GM18502 (cell line): ENCODE measurements at regions not wholly inside any gene's neighbourhood (a gene's known extent, or its start where the extent isn't known, plus 50 kb on each side); places are given as distances from the start of the nearest gene placed in this dataset.

Source experiments
- ATAC-seq: cut with Tn5 transposase; IDR thresholded peaks from one replicate; pipeline ENCODE4 v1.9.1; 2021; ENCODE audit warnings: mild to moderate bottlenecking; ENCODE audit not compliant: unreplicated experiment, poor library complexity

GRCh38 chr15:77692614-77693013 lies 59.9 kb upstream of the LINGO1 start:
- no peak for ATAC-seq

- ATAC-seq: no peak
Measured at GRCh38 chr15:77691607-77692006, 58.9 kb upstream of the LINGO1 start.

GRCh38 chr15:77689821-77690220 lies 57.1 kb upstream of the LINGO1 start:
- no peak for ATAC-seq

- no peak for ATAC-seq
Measured at GRCh38 chr15:77688693-77689092, 56.0 kb upstream of the LINGO1 start.

GRCh38 chr15:77688266-77688665 lies 55.6 kb upstream of the LINGO1 start:
- no peak for ATAC-seq

GRCh38 chr15:77685082-77685815 lies 52.5 kb upstream of the LINGO1 start:
- no peak for ATAC-seq

GRCh38 chr15:77684341-77685081 lies 51.8 kb upstream of the LINGO1 start:
- ATAC-seq: no peak

GRCh38 chr15:77682564-77682963 lies 49.9 kb upstream of the LINGO1 start:
- ATAC-seq: no peak
